ENCODE measurements at regions not wholly inside any gene's neighbourhood (a gene's known extent, or its start where the extent isn't known, plus 50 kb on each side); places are given as distances from the start of the nearest gene placed in this dataset.

- no peak overlapping the region for H3K18ac ChIP-seq (ENCODE audit: insufficient read length, low read depth, low read length)
- no peaks in the 10 kb centered on the region for H3K79me1 ChIP-seq (ENCODE audit: insufficient read depth, low read depth, low read length, poor library complexity, severe bottlenecking)
- H3K4me1 Mint-ChIP-seq = peaks cover 40 to 43% of the 10 kb centered on the region in 2 experiments
- no CpG with 5 or more reads among the region's 18 CpGs for WGBS (ENCODE audit: extremely low coverage, insufficient read length, low lambda C conversion rate)
- H2BK120ac ChIP-seq (ENCODE audit: low read depth, low read length, poor library complexity, severe bottlenecking) = no peak overlapping the region
- H3K14ac ChIP-seq (ENCODE audit: insufficient read depth, low read length) = no peak overlapping the region
- H3K27ac ChIP-seq (ENCODE audit: insufficient read length, low read depth, low read length) = no peak overlapping the region
- no peak overlapping the region for H2BK15ac ChIP-seq (ENCODE audit: low read depth, low read length)
- H2BK20ac ChIP-seq (ENCODE audit: low read depth, low read length, poor library complexity, severe bottlenecking) = no peak overlapping the region
- H3K9me3 Mint-ChIP-seq = peaks cover 3 to 6% of the 10 kb centered on the region in 2 experiments; a peak in 4 of 5 replicates
- no peak overlapping the region for H4K8ac ChIP-seq (replicated peaks; ENCODE audit: insufficient read length, low read depth, low read length)
- H3K27ac Mint-ChIP-seq = no peak overlapping the region
- no peak overlapping the region for H2BK12ac ChIP-seq (ENCODE audit: insufficient read length, low read depth, low read length)
- H2AK5ac ChIP-seq (ENCODE audit: insufficient read length, low read length) = no peak overlapping the region
- no peak overlapping the region for H4K91ac ChIP-seq (ENCODE audit: insufficient read length, low read depth, low read length)
- no peak overlapping the region for H3K4me3 Mint-ChIP-seq
- TF ChIP-seq, protein P1, sequence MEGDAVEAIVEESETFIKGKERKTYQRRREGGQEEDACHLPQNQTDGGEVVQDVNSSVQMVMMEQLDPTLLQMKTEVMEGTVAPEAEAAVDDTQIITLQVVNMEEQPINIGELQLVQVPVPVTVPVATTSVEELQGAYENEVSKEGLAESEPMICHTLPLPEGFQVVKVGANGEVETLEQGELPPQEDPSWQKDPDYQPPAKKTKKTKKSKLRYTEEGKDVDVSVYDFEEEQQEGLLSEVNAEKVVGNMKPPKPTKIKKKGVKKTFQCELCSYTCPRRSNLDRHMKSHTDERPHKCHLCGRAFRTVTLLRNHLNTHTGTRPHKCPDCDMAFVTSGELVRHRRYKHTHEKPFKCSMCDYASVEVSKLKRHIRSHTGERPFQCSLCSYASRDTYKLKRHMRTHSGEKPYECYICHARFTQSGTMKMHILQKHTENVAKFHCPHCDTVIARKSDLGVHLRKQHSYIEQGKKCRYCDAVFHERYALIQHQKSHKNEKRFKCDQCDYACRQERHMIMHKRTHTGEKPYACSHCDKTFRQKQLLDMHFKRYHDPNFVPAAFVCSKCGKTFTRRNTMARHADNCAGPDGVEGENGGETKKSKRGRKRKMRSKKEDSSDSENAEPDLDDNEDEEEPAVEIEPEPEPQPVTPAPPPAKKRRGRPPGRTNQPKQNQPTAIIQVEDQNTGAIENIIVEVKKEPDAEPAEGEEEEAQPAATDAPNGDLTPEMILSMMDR (conservative IDR thresholded peaks at IDR 0.05) = no peak
- no peak overlapping the region for H2BK5ac ChIP-seq (ENCODE audit: insufficient read length, low read length)
- peaks cover 5% of the 10 kb centered on the region; the same call in 1 of the 2 replicates for H3K4me1 ChIP-seq (ENCODE audit: insufficient read depth, low read length)
- H3K23me2 ChIP-seq (ENCODE audit: insufficient read length, low read depth, low read length, poor library complexity, severe bottlenecking) = peaks cover 2% of the 10 kb centered on the region
- H3K4ac ChIP-seq (ENCODE audit: low read depth, low read length) = no peak overlapping the region
- peaks cover 31% of the 10 kb centered on the region for H3K27me3 Mint-ChIP-seq (ENCODE audit: low read depth)
- H3K56ac ChIP-seq (ENCODE audit: insufficient read length, low read depth, low read length) = no peak overlapping the region
- no peak overlapping the region for H3K9ac ChIP-seq (ENCODE audit: extremely low read depth, insufficient read length, low read length)
- H3K4me2 ChIP-seq (ENCODE audit: insufficient read depth, insufficient read length, low read length) = no peak overlapping the region
- no peak overlapping the region for H3T11ph ChIP-seq (ENCODE audit: low read length)
- no peaks in the 10 kb centered on the region for H4K20me1 ChIP-seq (ENCODE audit: control insufficient read depth, insufficient read depth, insufficient read length)
- peaks cover 0 to 6% (median 0%) of the 10 kb centered on the region in 3 experiments; a peak in 3 of 7 replicates for H3K36me3 Mint-ChIP-seq (ENCODE audit: insufficient read depth in 1 of 3, low read depth in 3 of 3)
- no peaks in the 10 kb centered on the region for H3K79me2 ChIP-seq (ENCODE audit: insufficient read depth, low read length)
- no peak overlapping the region for H4K5ac ChIP-seq (ENCODE audit: insufficient read length, low read depth, low read length)
- no peak overlapping the region for H2AFZ ChIP-seq (ENCODE audit: low read length)
- H3K27me3 ChIP-seq (ENCODE audit: insufficient read depth, low read length) = no peaks in the 10 kb centered on the region
- H3K23ac ChIP-seq (ENCODE audit: insufficient read length, low read depth, low read length) = no peak overlapping the region
- H3K9me3 ChIP-seq (ENCODE audit: control insufficient read depth, low read depth, low read length) = no peaks in the 10 kb centered on the region
- no peak for DNase-seq
These were observed 222.6 kb upstream of the PPP2R2D start for GRCh38 chr10:131678171-131678570.
